Embryonic facial prominence (tissue), 1 donor: ENCODE measurements at regions not wholly inside any gene's neighbourhood (a gene's known extent, or its start where the extent isn't known, plus 50 kb on each side); places are given as distances from the start of the nearest gene placed in this dataset.

Experiments used
- DNase-seq: peaks from one replicate; pipeline ENCODE4 v3.0.0-alpha.2; 2016; ENCODE audit errors: extremely low spot score

DNA sequence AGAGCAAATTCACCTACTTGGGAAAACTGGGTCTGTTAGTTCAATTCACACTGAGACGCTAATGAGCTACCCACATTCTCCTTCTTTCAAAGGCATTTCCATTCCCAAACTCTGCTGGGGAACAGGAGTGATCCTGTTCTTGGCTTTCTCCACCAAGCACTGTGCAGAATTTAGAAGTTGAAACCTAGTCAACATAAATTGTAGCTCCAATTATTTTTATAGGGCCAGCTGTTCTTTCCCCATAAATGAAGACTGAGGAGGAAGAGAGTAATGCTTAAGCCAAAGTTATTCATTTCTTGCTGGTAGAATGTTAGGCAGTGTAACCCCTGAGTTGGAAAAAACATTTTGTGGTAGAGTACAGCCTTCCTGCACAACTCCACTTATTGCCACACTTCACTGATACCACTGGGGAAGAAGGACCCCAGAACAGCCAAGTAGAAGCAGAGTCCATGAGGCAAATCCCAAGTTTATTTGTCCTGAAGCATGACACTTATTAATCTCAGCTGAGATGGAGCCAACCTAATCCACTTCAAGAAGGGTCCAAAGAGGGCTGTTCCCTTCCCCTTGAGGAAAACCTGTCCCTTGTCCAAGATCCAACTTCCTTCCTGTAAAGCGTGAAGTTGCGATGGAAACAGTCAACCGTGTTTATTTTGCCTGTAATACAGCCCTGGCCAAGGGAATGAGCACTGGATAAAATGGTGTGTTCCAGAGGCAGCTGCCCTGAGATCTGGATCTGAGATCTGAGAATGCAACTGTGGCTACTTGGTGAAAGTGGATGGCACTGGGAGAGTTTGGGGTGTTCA is 151.8 kb downstream of the TBX5 start:
- DNase-seq, result no peak

DNA sequence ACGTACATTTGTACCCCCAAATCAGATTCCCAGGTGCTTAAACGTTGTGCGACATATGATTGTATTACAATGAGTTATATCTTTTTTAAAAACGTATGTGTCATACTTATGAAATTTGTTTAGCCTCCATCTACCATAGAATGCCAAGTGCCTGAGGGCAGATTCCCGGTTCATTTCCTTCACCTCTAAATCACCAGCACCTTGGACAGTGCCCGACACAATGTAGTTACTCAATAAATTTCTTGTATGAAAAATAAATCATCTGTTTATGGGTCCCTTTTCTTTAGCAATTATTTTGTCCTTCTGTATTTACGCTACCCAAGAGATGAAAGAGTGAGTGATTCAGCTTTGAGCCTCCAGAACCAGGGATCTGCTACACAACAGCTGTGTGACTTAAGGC is 157.4 kb downstream of the TBX5 start:
- DNase-seq, result no peak

DNA sequence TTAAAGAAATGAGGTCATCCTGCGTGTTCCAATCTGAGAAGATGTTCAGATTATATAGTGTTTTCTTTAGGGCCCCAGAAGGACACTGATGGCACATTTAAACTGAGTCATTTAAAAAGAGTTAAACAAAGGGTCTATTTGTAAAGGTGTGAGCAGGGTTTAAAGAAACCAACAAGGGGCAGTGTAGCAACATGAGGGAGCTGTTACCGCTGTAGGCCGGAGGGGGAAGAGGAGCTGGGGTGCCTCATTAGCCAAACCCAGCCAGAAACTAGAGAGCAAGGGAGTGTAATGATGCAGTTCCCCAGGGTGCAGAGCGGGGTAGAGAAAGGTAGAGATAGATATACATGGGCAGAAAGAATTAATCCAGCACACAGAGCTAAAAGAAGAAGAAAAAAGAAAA is 160.4 kb downstream of the TBX5 start:
- no peak for DNase-seq

DNA sequence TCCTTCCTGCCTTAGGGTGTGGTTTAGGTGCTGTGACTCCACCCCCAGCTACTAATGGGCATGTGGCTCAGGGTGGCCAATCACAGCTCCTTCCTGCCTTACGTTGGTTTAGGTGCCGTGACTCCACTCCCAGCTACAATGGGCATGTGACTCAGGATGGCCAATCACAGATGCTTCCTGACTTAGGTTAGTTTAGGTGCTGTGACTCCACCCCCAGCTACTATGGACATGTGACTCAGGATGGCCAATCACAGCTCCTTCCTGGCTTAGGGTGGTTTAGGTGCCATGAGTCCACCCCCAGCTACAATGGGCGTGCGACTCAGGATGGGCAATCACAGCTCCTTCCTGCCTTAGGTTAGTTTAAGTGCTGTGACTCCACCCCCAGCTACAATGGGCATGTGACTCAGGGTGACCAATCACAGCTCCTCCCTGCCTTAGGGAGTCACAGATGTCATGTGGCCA is 163.9 kb downstream of the TBX5 start:
- no peak for DNase-seq

DNA sequence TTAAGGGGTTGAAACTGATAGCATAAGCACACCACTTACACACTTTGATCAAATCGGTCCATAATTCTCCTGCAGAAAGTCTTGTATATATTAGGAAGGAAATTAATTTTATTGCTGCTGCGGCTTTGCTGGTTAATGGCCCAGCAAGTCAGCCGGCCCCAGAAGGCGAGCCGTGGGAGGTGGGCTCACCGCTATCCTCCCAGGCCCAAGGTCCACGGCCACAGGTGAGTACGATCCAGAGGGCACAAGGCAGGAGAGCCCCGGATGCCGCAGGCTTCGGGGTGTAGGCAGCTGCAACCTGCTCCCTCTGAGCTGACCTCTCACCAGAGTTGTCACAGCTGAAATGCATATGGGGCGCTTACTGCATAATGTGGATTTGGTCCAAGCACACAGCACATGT is 165.7 kb downstream of the TBX5 start:
- no peak for DNase-seq

DNA sequence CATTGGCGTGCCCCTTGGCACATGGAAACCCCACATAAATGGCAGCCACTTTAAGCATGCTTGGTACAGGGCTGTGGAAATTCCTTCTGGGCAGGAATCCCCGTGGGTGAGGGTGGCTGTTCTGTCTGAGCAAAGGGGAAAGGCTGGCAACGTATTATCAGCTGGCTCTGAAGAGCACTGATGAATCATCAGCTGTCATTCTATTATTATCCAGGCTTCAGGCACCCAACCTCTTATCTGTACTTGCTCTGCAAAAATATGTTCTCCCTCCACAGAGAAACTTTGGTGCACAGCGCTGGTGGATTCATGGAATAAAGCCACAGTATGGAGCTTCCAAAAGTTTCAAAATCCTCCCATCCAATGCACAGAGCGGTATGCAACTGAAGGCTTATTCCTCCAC is 167.1 kb downstream of the TBX5 start:
- no peak for DNase-seq

DNA sequence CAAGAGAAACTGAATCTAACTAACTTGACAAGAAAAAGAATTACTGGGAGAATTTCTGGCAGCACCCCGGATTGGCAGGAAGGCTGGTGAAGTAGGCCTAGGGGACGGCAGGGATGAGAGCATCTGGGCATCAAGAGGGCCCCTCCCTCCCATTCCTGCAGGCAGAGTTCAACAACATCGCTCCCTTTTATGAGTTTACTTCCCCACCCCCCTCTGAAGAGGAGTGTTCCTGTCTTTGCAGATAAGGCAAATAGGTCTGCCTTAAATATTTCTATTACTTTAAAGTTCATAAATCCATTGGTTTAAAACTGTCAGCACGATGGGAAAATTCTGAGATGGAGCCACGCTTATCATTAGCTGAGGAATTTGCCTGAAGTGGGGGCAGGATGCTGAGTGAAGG is 168.7 kb downstream of the TBX5 start:
- DNase-seq, result no peak

DNA sequence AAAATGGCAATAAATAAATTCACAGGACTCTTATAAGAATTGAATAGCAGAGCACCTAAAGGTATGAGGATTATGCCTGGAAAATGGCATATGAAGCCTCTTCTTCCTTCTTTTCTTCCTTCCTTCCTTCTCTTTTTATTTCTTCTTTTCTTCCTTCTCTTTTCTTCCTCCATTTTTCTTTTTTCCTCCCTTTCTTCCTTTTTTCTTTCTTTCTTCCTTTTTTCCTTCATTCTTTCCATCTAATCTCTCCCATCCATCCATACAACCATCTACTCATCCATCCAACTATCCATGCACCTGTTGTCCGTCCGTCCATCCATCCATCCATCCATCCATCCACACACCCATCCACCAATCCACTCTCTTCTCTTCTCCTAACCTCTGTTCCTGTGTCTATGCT is 173.8 kb downstream of the TBX5 start:
- DNase-seq, result no peak

DNA sequence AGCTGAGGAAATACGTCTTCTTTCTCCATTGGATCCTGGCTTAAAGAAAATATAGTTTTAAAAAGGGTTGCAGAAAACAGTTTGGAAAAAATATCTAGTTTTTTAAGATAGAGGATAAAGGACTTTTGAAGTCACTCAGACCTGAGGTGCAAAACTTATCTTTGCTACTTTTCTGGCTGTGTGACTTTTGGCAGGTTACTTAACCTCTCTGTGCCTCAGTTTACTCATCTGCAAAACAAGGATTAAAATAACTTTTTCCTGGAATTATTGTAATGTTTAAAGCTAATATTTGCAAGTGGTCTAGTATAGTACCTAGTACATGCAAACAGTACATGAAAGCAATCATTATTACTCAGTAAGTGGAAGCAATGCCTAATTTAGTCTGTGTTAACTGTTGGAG is 176.8 kb downstream of the TBX5 start:
- DNase-seq, result no peak

DNA sequence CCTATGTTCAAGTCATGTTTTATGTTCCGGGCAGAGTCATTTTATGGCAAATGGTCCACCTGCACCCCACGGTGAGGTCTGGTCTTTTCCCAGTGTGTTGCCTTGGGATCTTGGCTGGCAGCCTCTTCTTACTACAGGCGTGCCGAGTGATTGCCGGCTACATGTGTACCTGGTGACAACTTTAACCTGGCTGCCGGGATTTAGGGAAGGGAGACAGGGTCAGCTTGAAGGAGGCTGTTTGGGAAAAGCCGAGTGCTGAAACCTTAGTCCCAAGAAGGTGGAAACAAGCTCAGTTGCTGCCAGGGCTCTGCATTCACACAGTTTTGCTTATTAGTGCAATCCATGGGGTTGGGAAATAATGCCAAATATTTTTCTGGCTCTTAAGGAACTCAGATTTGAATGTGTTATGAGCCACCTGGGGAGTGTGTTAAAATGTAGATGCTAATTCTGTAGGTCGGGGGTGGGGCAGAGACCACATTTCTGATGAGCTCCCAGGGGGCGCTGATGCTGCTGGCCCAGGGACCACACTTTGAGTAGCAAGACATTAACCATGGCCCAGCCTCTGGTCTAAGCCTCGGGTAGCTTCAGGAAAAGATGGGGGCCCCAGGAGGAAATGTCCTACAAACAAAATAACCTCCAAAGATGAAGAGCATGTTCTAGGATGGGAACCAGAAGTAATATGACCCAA is 179.6 kb downstream of the TBX5 start:
- no peak for DNase-seq

DNA sequence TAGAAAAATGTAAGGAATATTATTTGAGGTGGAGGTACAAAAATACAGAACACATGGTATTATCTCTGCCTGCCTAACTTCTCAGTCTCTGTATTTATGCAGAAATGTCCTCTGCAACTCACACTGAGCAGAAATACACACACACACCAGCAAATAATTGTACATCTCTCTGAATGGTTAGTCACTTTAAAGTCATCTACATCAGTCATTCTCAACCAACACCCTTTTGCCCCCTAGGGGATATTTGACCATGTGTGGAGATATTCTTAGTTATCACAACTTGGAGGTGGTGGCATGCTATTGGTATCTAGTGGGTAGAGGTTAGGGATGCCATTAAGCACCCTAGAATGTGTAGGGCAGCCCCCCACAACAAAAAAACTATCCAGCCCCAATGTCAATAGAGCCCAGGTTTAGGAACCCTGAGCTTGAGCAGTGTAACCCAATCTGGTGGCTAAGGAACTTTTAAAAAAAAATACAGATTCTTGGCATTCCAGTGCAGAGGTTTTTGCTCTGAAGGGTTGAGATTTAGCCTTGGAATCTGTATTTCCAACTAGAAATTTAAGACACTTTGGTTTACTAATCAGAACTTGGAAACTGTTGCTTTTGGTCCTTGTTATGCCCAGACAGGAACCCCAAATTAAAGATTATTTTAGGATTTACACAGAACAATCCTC is 183.8 kb downstream of the TBX5 start:
- no peak for DNase-seq

DNA sequence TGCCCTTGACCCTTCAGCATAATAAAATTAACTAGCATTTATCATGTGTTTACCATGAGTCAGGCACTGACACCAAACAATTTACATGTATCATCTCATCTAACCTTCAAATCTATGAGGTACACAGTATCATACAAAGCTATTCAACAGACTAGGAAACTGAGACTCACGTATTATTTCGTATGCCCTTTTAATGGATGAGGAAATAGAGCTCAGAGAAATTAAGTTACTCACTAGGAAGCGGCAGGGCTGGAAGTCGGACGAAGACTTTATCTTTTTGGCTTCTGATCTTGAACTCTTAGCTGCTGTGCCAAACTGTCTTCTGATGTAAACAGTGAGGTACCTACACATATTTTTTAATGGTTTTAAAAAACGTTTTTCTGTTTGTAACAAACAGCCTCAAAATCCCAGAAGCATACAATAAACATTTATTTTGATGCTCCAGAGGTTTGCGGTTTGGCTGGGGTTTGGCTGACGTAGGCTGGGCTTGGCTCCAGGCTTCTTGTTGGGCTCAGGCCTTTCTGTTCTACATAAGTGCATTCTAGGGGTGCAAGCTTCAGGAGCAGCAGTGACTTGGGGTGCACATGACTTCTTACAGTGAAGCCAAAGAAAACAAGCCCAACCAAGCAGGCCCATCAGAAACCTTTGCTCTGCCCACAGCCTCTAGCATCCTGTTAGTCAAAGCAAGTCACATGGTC is 184.7 kb downstream of the TBX5 start:
- DNase-seq, result no peak

DNA sequence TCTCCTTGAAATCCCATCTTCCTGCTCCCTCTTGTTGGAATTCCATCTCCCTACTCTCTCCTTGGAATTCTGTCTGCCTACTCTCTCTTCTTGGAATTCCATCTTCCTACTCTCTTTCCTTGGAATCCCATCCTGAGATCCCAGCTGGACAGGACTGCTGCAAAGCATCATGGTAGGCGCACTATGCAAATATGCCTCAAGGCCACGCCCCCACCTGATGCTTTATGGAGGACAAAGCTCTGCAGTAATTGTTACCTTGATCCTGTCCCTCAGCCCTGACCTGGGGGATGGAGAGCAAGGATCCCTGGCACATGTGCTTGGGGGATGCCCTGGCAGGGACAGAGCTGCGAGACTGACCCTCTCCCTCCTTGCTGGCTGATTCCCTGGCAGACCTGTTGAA is 185.6 kb downstream of the TBX5 start:
- no peak for DNase-seq

DNA sequence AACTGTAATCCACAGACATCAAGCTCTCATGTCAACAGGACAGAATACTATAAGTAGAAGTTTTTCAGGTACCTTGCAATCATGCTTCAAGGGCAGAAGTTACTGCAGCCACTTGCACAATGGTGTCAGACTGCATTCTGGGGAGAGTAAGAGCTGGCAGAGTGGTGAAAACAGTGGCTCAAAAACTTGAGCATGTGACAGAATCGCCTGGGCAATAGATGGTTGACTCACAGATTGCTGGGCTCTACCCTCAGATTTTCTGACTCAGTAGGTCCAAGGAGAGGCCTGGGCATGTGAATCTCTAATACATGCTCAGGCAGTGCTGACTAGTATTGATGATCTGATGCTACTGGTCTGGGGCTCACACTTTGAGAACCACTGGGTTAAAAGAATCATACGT is 187.8 kb downstream of the TBX5 start:
- DNase-seq, result no peak

DNA sequence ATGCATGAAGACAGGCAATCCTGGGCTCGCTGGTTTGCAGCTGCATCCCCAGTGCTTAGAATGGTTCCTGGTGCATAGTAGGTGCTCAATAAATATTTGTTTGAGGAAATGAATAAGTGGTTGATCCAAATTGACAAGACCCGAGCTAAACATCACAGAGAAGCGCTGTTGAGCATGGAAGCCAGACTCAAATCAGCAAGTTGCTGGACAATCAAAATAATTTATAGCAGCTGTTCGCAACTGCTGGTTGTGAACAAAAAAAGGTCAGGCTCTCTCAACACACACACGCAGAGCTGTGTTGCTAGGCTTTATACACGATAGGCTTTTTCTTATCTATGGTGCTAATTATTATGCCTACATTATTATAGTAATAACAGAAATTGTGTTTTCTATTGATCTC is 190.2 kb downstream of the TBX5 start:
- DNase-seq, result no peak

DNA sequence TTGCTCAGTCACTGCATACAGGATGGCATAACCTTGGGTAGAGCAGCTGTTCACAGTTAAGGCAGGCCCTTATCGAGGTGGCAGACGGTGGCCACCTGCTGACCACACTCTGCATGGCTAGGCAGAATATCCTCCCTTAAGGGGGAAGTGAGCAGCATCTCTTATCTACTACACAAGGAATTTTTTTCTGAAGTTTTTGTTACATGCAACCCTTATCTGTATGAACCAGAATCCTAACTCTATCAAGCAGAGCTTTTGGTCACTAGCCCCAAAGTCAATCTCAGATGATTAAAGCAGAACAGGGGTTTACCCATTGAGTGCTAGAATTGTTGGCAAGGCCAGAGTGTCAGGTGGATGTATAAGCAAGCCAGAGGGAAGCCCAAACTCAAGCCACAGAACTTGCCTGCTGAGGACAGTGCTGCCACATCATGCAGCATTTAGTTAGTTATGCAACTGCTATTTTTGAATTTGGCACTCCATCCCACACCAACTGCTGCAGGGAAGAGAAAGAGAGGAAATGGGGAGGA is 192.8 kb downstream of the TBX5 start:
- no peak for DNase-seq

DNA sequence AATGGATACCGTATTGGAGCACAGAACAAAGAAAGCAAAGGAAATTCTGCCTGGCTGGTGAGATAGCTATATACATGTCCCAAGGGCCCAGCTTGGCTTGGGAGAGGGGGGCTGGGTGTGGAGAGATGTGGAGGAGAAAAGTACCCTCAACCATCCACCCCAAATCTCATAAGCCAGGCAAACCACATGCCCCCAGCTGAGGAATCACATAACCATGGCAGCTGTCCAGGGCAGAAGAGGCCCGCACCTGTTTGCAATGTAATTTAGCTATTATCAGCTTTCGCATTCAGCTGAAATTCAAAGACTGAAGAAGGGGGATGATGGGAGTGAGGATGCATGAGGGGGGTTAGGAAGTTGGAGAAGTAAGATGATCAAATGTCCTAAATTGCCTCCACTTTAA is 196.1 kb downstream of the TBX5 start:
- no peak for DNase-seq

DNA sequence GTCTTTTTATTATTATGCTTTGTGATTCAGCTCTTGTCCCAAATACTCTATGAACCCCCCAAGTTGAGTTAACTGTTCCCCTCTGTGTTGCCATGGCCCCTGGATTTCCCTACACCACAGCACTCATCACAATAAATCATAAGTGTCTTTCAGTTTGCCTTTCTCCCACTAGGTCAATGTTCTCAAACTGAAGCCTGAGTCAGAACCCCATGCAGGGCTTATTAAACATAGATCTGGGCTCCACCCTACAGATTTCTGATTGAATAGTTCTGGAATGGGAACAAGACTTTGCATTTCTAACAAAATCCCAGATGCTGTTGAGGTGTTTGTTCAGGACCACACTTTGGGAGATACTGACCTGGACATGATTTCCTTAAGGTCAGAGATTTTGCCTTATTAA is 199.4 kb downstream of the TBX5 start:
- no peak for DNase-seq

DNA sequence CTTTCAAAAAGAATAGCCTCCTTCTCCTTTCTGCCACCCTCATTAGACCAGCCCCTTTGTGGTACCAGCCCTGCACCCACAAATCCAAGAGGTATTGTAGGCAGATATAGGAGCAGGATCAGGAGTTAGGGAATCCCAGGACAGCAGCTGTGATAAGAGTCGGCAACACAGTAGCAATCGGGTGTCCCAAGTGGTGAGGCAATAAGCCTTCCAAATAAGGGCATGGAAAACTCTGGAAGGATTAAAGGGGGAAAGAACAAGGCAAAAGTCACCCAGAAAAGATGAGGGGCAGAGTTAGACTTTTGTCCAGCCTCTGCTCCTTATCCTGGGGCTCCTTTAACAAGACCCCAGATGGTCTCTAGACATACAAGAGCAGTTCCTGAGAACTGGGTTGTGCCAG is 204.2 kb downstream of the TBX5 start:
- no peak for DNase-seq

DNA sequence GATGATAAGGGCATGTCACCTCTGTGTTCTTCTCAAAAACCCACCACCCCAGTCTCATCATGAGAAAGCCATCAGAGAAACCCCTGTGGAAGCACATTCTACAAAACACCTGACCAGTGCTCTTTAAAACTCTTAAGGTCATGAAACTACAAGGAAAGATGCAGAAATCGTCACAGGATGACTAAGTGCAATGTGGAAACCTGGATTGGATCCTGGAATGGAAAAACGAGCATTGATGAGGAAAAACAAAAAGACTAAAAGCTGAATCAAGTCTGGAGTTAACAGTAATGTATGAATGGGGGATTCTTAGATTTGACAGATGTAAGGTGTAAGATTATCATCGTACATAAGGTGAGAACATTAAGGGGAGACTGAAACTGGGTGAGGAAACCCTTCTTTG is 211.0 kb downstream of the TBX5 start:
- DNase-seq, result no peak

DNA sequence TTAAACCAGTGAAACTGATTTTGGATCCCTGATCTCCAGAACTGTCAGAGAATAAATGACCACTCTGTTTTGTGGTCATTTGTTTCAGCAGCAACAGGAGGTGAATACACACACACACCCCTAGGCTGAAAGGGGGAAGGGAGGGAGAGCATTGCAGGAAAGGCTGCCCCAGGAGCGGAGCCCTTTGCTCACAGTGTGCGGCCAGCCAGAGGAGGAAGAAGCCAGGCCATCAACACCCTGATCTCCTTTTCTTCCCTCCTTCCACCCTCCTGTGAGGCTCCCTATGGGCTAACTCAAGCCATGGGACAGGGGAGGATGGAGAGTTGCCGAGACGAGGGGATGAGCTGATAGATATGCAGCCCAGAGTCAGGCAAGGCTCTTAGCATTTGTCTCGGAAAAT is 211.9 kb downstream of the TBX5 start:
- no peak for DNase-seq

DNA sequence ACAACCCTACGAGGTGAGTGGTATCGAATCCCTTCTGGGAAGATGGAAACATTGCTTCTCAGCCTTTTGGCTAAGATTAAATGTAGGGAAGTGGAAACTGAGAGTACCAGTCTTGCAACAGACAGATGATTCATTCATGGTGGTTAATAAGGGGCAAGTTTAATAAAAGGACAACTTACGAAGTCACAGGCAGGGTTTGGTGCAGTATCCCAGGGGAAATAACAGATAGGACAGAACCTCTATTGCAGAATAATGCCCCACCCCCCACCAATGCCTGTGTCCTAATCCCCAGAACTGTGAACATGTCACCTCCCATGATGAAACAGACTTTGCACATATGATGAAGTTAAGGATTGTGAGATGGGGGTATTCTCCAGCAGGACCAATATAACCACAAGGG is 212.5 kb downstream of the TBX5 start:
- DNase-seq, result no peak
